ENCODE measurements at regions not wholly inside any gene's neighbourhood (a gene's known extent, or its start where the extent isn't known, plus 50 kb on each side); places are given as distances from the start of the nearest gene placed in this dataset.

GRCh38 chrX:22664826-22665225, 334.9 kb upstream of the DDX53 start:
- no peak for DNase-seq (ENCODE audit: low spot score)

- no peak for DNase-seq (ENCODE audit: low spot score)
These were observed 333.9 kb upstream of the DDX53 start for GRCh38 chrX:22665818-22666217.

- DNase-seq (ENCODE audit: low spot score), result no peak
These were observed 333.3 kb upstream of the DDX53 start for GRCh38 chrX:22666441-22666840.

GRCh38 chrX:22674932-22675331, 324.8 kb upstream of the DDX53 start:
- DNase-seq (ENCODE audit: low spot score), result no peak

GRCh38 chrX:22686138-22686541, 313.6 kb upstream of the DDX53 start:
- DNase-seq (ENCODE audit: low spot score), result no peak

GRCh38 chrX:22689290-22689689, 310.5 kb upstream of the DDX53 start:
- DNase-seq (ENCODE audit: low spot score), result no peak

- DNase-seq (ENCODE audit: low spot score), result no peak
These were observed 309.6 kb upstream of the DDX53 start for GRCh38 chrX:22690116-22690515.

GRCh38 chrX:22691966-22692565, 307.7 kb upstream of the DDX53 start:
- DNase-seq (ENCODE audit: low spot score), result no peak

- no peak for DNase-seq (ENCODE audit: low spot score)
These were observed 301.6 kb upstream of the DDX53 start for GRCh38 chrX:22698151-22698550.

- DNase-seq (ENCODE audit: low spot score), result no peak
These were observed 300.1 kb upstream of the DDX53 start for GRCh38 chrX:22699581-22700091.

- DNase-seq (ENCODE audit: low spot score), result no peak
These were observed 286.8 kb upstream of the DDX53 start for GRCh38 chrX:22712942-22713341.

GRCh38 chrX:22730542-22730941, 269.2 kb upstream of the DDX53 start:
- no peak for DNase-seq (ENCODE audit: low spot score)

- no peak for DNase-seq (ENCODE audit: low spot score)
These were observed 262.2 kb upstream of the DDX53 start for GRCh38 chrX:22737541-22737940.

GRCh38 chrX:22739276-22739675, 260.5 kb upstream of the DDX53 start:
- DNase-seq (ENCODE audit: low spot score), result no peak

- DNase-seq (ENCODE audit: low spot score), result no peak
These were observed 258.9 kb upstream of the DDX53 start for GRCh38 chrX:22740836-22741235.

GRCh38 chrX:22742174-22742573, 257.6 kb upstream of the DDX53 start:
- no peak for DNase-seq (ENCODE audit: low spot score)

GRCh38 chrX:22746081-22746480, 253.7 kb upstream of the DDX53 start:
- DNase-seq (ENCODE audit: low spot score), result no peak

- DNase-seq (ENCODE audit: low spot score), result peak; percentile 11
These were observed 251.4 kb upstream of the DDX53 start for GRCh38 chrX:22748093-22748999.

- no peak for DNase-seq (ENCODE audit: low spot score)
These were observed 240.8 kb upstream of the DDX53 start for GRCh38 chrX:22758807-22759481.

GRCh38 chrX:22760513-22761057, 239.2 kb upstream of the DDX53 start:
- no peak for DNase-seq (ENCODE audit: low spot score)

- no peak for DNase-seq (ENCODE audit: low spot score)
These were observed 211.5 kb upstream of the DDX53 start for GRCh38 chrX:22788221-22788620.

GRCh38 chrX:22795671-22796070, 204.1 kb upstream of the DDX53 start:
- DNase-seq (ENCODE audit: low spot score), result no peak

- DNase-seq (ENCODE audit: low spot score), result no peak
These were observed 199.4 kb upstream of the DDX53 start for GRCh38 chrX:22800360-22800759.
